ENCODE measurements at regions not wholly inside any gene's neighbourhood (a gene's known extent, or its start where the extent isn't known, plus 50 kb on each side); places are given as distances from the start of the nearest gene placed in this dataset.

- TF ChIP-seq RAD21 (IDR thresholded peaks at IDR 0.05; ENCODE audit: low read length) (no peak), CTCF (conservative IDR thresholded peaks at IDR 0.05; ENCODE audit: low read depth, low read length) (no peak), ELK1 (IDR thresholded peaks at IDR 0.05; ENCODE audit: borderline replicate concordance, low read depth, low read length) (no peak), MAFK (IDR thresholded peaks at IDR 0.05; ENCODE audit: low read depth, low read length) (no peak), CHD1 (IDR thresholded peaks at IDR 0.05; ENCODE audit: low read depth, low read length) (no peak), CEBPB (IDR thresholded peaks at IDR 0.05; ENCODE audit: low read depth, low read length) (no peak), POLR2A (IDR thresholded peaks at IDR 0.05; ENCODE audit: low read depth, low read length) (no peak)
These were observed 202.8 kb downstream of the URI1 start for GRCh38 chr19:30144802-30145201.

All from IMR-90 (cell line).